Activated effector memory CD4-positive, alpha-beta T cell treated with Interleukin-2 at 50 U/mL for 16 hours (primary cell): ENCODE measurements at regions not wholly inside any gene's neighbourhood (a gene's known extent, or its start where the extent isn't known, plus 50 kb on each side); places are given as distances from the start of the nearest gene placed in this dataset.
"Not testable (repeated sequence)": the region's sequence is repeated elsewhere in the genome, so short reads cannot be mapped to it uniquely, and the experiment has no call there.

ENCODE experiments used
- DNase-seq: peaks from one replicate; pipeline ENCODE4 v3.0.0-alpha.2; 2020

DNA sequence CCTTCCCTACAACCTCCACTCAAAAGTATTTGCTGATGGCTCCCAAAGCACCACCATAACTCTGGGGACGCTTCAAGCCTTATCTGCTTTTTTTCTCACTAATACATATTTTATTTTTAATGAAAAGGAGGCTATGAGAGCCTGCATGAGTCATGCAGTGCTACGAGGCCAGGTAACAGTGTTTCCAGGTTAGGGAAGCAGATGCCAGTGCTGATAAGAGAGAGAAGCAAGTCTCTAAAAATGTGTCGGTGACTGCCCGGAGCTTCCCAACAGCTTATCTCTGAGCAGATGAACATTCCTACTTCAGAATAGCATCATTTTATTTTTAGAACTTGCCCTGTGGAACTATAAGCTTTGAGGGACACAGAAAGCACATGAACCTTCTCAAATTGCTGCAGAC lies 931.5 kb downstream of the CCSER2 start:
- no peak for DNase-seq

DNA sequence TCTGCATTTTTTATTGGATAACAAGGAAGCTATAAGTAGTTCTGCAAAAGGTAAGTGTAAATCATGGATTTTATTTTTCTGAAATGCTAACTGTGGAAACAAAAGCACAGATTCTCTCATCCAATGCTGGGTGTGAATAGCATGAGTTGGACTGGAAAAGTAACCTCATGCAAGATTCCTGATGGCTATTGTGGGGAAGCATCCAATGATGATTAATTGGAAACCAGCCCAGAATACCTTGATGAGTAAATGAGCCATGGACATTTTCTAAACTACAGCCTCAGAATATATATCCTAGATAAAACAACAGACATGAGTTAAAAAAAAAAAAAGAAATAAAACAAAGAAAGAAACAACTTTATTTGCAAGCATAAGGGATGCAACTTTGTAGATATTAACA lies 934.6 kb downstream of the CCSER2 start:
- no peak for DNase-seq

DNA sequence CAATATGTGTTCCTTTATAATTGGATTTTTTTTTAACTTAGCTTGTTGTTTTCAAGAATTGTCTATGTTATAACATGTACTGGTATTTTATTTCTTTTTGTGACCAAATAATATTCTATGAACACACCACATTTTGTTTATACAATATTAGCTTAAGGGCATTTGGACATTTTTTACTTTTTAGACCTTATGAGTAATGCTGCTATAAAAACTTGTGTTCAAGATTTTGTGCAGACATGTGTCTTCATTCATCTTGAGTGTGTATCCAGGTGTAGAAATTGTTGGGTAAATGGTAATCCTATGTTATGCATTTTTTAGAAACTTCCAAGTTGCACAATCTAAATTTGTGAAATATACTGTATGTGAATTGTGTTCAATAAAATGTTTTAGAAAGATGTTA lies 936.7 kb downstream of the CCSER2 start:
- no peak for DNase-seq

DNA sequence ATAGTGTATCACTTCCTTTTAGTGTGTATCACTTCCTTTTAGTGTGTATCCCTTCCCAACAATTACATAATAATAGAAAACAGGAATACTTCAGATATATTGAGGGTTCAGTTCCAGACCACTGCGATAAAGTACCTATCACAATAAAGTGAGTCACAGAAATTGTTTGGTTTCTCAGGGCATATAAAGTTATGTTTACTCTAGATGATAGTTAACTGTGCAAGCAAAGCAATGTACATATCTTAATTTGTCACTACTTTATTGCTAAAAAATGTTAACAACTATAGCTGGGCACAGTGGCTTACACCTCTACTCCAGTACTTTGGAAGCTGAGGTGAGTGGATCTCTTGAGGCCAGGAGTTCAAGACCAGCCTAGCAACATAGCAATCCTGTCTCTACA lies 938.4 kb downstream of the CCSER2 start:
- DNase-seq = no peak

DNA sequence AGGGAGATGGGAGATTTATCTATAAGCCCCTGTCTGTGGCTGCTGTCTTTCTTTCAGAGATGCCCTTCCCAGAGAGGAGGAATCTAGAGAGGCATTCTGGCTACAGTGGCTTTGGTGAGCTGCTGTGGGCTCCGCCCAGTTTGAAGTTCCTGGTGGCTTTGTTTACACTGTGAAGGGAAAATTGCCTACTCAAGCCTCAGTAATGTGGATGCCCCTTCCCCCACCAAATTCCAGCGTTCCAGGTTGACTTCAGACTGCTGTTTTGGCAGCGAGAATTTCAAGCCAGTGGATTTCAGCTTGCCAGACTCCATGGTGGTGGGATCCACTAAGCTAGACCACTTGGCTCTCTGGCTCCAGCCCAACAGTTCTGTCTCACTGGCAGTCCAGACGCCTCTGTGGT lies 951.6 kb downstream of the CCSER2 start:
- DNase-seq = no peak

DNA sequence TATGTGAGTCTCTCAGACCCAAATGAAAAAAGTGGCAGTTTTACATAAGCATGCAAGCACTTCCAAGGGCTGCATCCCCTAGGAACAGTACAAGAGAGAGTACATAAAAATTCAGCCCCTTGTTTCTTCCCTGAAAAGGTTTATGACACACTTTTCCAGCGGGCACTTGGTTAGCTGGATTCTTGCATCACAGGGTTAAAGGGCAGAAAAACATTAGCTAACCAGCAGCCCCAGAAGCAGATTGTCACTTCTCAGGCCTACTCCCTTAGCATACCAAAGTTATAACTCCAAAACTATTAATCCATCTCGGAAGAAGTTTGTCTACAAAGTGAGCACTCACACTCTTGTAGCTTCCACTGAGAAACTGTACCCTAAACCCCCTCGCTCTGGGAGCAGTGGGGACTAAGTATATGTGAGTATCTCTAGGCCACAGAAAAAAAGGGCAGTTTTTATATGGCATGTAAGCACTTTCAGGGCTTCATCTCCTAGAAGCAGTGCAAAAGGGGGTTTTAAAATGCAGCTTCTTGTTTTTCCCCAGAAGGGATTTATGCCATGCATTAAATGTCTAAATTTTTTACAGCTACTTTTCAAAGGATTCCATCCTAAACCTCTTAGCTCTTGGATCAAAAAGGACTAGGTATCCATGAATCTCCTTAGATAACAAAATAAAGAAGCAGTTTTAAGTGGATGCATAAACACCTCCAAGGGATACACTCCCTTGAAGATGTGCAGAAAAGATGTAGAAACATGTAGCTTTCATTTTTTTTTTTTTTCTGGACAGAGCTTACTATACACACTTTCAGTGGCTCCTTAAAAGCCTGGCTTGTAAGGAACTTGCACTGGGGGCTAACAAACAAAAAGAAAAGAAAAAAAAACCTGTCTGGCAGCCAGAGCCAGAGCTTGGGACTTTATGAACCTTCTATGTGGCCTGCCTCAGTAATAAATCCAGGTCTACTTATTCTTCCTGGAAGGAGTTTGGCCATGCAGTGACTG lies 956.7 kb downstream of the CCSER2 start:
- no peak for DNase-seq

DNA sequence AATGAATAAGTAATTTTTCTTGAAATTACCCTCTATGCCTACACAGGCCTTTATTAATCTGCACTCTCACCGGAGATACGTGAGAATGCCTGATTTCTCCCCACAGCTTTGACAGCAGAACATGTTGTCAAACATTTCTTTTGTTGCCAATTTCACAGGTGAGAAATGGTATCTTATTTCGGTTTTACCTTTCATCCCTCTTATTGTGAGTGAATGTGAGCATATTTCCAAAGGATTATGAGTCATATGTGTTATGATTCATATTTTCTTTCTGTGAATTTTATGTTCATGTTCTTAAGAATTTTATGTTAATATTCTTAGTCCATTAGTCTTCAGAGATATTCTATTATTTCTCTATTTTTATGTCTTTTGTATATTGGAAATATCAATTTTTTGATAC lies 965.1 kb downstream of the CCSER2 start:
- DNase-seq = no peak

DNA sequence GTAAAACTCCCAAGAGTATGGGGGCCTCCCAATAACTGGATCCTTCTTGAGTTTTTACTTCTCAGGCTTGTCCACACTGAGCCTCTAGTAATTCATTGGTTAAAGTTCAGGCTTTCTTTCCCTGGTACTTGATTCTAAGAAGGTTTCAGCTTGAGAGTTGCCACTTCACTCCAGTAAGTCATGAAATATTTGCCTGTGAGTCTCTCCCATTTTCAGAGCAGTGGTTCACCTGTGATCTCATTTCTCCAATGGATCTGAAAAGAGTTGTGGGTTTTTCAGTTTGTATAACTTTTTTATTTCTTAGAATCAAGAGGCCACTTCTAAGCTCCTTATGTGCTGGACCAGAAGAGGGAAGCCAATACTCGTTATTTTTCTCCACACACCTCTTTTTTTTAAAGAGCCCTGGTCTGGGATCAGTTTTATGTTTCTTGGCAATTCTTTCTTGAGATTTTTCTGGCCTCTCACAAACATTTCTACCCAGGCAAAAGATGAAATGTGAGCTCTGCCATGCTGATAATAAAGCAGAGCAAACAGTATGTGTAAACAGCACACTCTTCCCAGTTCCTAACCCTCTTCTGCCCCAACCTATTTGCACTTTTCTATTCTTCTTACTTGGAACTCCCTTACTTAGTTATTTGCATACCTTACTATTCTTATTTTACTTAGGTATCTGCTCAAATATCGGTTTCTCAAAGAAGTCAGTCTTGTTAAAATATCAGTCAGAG lies 983.4 kb downstream of the CCSER2 start:
- no peak for DNase-seq

DNA sequence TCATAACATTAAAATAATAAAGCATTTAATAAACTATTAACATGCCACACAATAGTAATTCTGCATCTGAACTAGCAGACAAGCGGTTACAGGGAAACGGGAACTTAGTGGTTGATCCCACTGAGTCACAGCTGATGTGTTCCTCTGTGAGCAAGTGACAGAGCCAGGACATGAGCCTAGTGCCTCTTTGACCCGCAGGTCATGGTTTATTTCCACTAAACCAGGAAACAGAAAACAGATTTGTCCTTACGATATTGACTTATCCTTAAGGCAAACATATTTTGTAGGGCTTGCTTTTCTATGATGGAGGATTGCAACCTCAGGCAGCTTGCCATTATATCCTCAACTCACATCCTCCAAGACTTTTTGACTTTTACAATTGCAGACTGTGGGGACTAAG lies 987.3 kb downstream of the CCSER2 start:
- no peak for DNase-seq

DNA sequence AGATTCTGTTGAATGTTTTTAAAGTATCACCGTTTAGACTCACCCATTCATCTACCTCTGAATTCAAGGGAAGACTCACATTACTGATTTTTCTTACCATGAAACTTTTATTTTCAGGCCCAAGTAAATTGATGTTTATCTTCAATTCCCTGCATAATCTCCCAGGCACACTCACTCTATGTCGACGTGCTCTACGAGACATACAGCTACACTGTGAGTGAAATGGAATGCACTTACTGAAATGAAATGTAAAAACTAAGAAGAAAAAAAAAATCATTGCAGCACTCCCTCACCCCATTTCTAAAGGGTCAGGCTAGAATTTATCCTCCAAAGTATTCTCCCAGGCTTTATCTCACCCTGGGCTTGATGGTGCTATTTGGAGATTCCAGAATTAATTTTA lies 987.9 kb downstream of the CCSER2 start:
- no peak for DNase-seq

DNA sequence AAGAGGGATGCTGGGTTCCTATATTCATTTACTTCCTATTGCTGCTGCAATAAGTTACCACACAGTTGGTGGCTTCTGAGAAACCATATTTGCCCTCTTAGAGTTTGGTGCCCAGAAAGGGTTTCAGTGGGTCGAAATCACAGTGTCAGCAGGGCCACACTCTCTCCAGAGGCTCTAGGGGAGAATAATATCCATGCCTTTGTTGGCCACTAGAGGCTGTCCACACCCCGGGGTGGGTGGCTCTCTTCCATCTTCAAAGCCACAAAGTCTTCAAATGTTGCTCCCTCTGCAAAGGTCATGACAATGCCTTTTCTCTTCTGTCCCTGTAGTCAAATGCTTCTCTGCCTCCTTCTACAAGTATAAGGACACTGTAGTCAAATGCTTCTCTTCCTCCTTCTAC lies 989.4 kb downstream of the CCSER2 start:
- DNase-seq = no peak

DNA sequence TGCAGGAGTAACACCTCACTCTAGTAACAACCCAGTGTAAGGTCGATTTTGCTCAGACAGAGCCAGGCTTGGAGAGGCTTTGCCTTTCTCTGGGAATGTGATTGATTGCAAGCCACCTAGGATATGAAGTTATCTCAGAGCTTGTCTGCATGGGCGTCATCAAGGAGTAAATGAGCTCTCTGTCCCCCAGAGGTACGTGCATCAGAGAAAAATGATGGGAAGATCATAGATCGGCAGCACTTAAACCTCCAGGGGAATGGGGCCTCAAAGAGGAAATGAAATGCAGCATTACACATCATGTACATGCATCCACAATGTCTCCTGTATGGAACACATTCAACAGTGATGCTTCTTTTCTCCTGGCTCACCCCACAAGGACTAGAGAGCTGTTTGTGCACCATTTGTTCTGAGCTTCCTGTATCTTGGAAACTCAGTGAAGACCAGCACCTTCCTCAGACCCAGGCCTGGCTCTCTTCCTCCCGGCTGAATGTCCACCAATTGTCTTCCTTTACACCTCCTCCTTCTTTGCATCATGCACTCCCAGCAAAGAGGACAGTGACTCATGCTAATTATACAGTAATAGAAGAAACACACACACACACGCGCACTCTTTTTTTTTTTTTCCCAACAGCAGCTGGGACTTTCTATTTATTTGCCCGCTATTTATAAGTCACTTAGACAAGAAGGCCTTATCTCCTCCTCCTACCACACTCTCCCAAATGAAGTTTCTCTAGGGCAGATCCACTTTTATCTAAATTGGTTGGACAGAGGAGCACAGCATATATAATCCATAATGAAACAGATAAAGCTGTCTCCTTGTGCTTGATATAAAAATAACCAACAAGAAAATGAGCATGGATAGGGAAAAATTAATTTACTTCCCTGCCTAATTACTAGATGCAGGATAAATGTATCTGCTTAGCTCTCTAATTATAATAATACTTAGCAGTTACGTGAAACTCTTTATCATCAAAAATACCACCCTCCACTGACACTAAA lies 990.7 kb downstream of the CCSER2 start:
- no peak for DNase-seq

DNA sequence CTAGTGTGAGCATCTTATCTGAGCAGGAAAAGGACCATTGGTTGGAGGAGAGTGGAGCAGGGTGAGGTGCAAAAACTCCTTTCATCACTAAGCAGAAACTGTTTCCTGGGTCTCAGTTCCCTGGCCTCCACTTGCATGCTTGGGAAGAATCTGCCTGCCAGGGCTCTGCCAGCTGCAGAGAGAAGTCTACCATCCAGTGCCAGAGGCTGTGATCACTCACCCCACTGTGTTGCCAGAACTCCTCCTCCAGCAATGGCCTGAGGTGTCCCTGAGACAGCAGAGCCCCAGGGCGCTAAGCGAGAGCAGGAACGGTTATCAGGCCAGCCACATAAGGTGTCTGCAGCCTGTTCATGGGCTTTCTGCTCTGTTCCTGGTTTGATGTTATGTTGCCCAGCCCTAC lies 991.4 kb downstream of the CCSER2 start:
- DNase-seq = no peak

DNA sequence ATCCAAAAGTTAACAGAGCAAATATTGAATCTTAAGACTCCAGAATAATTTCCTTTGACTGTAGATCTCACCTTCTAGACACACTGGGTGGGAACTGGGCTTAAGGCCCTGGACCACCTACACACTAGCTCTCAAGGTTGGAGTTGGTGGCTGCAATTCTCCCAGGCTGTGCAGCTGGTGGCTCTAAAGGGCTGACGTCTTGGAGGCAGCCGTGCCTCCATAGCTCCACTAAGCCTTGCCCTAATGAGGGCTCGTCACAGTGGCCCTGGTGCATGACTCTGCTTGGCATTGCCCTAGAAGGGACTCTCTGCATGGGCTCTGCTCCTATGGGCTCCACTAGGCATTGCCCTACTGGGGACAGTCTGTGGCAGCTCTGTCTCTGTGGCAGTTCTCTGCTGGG lies 1005.2 kb downstream of the CCSER2 start:
- DNase-seq = no peak

DNA sequence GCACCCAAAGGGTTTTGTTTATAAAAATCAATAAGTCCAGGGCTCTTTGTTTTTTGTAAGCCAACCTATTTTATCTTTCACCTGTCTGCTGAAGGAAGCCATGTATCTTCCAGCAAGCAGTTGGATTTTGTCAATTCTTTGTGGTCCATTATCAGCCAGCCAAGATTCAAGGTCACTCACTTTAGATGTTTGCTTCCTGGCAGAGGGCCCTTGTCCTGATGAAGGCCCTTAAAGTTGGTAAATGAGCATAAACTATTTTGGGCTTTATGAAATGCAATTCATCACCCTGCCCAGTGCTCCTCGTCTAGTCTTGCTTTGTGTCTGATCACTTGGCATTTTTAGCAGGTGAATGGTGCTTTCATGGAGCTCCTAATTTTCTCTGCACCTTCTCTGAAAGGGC lies 1004.2 kb downstream of the GRID1 start:
- no peak for DNase-seq

DNA sequence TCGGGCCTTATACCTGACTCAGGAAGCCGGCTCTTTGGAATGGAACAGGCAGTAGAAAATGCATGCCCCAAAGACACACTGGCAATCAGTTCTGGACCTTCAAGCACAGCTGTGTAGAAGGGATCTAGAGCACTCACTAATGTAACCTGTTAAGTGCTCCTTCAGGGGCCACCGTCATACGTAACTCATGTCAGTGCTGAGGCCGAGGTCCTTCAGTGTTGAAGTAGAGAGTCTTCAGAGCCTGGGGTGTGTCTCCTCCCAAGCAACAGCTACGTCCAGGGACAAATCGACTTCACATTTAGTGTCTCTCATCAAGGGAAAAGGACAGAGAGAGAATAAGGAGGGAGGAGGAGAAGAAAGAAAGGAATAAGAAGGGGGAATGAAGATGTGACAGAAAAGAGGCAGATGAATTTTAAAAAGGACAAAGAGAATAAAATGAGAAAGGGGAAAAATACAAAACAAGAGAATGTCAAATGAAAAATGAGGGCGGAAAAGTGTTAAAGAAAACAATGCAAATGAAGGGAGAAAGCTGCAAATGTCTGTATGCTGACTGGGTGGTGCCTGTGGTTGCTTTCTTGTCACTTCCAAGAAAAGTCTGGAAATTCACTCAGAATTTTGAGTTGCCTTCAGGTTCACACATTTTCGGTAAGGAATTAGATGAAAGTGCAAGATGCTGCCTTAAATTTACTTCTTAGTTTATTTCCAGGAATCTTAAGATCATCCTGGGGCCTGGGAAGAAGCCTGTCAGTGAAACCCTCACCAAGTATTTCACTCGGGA lies 989.4 kb downstream of the GRID1 start:
- no peak for DNase-seq

DNA sequence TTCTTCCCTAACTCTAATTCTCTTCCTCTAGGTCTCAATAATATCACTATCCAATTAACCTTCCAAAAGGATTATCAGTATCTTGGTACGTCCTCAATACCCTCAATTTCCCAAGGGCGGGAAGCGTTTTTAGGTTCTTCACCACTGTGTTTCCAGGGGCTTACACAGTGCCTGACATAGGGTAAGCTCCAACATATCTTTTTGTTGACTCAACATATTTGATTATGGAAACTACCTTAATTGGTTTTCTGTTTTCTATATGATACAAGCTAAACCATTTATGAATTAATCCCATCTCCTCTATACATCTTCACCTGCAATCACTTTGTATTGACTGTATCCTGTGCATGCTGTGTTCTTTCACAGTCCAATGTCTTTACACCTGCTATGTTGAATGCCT lies 987.3 kb downstream of the GRID1 start:
- DNase-seq = no peak

DNA sequence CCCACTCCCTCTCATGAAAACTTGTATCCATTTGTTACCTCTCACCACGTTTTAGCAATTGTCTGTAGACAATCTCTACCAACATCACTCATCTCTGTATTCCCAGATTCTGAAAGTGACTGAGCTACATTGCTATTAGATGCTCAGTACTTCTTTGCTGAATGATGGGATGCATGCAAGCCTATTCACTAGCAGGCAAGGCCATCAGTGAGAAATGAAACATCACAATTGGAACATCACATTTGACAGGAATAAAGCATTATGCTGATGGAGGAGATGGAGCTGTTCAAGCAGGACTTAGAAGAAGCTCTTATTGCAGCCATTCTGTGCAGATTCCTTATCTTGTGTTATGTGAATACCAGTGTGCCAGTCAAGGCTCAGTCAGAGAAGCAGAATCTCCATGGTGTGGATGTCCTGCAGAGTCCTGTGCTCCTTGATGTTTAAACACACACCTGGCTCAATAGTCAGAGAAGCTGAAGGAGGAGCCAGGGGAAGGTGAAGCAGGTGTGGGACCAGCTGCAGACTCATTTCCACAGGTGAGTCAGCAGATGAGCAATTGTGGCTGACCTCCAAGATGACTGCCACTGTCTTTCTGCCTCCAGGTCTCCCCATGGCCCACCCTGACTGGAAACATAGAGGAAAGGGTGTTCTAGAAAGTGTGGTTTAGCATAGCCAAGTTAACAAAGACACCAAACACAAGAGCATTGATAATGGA lies 965.5 kb downstream of the GRID1 start:
- DNase-seq = no peak

DNA sequence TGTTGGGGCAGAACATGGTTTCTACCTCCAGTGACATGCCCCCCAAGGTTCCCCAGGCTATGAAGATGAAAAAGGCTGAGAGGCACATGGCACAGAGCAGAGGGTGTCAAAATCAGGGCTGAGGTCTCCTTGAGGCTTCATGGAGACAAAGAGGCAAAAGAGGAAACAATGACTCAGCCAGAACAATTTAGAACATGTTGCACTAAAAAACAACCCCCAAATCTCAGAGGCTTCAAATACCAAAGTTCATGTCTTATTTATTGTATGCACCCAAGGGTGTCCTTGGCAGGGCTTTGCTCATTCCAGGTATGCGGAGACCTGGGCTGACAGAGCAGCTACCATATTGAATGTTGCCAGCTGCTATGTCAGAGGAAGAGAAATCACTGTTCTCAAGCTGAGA lies 964.1 kb downstream of the GRID1 start:
- no peak for DNase-seq

DNA sequence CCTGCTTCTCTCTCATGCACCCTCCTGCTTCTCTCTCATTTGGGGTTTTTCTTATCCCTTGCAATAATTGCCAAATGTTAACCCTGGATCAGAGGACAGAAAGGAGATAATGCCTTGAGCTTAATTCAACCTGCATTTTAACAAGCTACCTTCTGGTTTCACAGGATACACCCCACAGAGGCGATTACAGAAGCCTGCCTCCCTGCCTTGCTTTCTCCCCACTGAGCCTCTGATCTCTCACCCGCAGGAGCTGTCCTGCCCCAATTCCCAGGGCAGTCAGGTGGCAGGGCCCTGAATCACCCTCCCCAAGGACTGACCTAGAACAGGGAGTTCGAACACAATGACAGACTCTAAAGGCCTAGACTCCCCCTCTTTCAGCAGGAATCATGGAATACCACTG lies 959.5 kb downstream of the GRID1 start:
- no peak for DNase-seq

DNA sequence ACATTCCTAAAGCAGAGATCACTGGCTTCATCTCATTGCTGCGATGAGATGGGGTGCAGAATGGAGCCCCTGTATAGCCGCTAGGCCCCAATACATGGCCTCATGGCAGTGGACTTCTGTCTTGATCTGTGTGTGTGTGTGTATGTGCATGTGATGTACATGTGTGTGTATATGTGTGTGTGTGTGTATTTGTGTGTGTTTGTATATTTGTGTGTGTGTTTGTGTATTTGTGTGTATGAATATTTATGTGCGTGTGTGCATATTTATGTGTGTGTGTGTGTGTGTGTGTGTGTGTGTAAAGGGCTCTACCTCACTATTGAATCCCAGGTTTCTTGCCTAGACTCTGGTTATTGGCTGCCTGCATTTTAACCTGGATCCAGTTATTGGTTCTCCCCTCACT lies 958.2 kb downstream of the GRID1 start:
- DNase-seq = no peak

DNA sequence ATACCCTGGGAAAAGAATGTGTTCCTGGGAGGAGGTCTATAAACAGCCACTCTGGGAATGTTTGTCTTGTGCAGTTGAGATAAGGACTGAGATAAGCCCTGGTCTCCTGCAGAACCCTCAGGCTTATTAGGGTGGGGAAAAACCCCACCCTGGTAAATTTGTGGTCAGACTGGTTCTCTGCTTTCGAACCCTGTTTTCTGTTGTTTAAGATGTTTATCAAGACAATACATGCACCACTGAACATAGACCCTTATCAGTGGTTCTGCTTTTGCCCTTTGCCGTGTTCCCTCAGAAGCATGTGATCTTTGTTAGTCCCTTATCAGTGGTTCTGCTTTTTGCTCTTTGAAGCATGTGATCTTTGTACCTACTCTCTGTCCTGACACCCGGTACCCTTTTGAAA lies 956.0 kb downstream of the GRID1 start:
- not testable (repeated sequence) for DNase-seq
